Mononuclear cell (primary cell): ENCODE measurements at regions not wholly inside any gene's neighbourhood (a gene's known extent, or its start where the extent isn't known, plus 50 kb on each side); places are given as distances from the start of the nearest gene placed in this dataset.
"Not testable (repeated sequence)": the region's sequence is repeated elsewhere in the genome, so short reads cannot be mapped to it uniquely, and the experiment has no call there.

ENCODE experiments used
- H3K27me3 ChIP-seq: 2 replicates; pipeline ENCODE4 v1.6.0; 2011; ENCODE audit warnings: low read length, control low read depth; ENCODE audit not compliant: insufficient read depth
- H3K4me1 ChIP-seq: 2 replicates; pipeline ENCODE4 v1.5.1; 2011; ENCODE audit warnings: mild to moderate bottlenecking, low read length, control low read depth; ENCODE audit not compliant: insufficient read depth
- H3K4me3 ChIP-seq: 2 replicates; pipeline ENCODE4 v1.5.1; 2011; ENCODE audit warnings: mild to moderate bottlenecking, low read length, moderate library complexity
- H3K9me3 ChIP-seq: 2 replicates; pipeline ENCODE4 v1.5.1; 2011; ENCODE audit warnings: low read depth, mild to moderate bottlenecking, control low read depth, low read length

DNA sequence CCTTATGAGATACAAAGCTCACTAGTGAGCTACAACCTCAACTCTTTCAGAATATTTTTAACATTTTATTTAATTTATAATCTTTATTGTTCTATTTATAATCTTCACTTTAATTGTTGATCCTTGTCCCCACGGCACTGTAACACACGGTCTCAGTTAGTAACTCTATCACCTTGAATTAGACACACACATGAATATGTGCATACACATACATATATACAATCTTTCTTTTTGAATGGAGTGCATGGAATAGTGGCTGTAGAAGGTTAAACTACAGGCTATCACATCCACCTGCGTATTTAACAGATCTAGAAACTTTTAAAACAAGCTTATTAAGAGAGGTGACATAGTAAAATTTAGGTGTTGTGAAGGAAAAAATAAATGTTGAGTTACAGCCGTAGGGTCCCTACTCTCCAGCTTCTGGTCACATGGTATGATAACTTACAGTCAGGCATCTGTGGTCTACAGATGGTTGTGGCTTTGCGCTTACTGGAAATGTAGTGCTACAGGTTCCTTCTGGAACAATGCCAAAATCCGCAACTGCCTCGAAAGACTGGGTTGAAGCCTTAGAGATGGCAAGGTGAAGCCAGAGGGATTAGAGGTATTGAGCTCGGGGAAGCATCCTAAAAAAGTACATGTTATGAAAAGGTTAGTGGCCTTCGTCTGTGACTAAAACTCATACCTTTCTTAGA lies 1324.1 kb upstream of the SLC39A10 start:
- no peaks in the 10 kb centered on the region for H3K4me1 ChIP-seq
- no peak overlapping the region for H3K4me3 ChIP-seq
- H3K9me3 ChIP-seq, result no peaks in the 10 kb centered on the region
- no peaks in the 10 kb centered on the region for H3K27me3 ChIP-seq

DNA sequence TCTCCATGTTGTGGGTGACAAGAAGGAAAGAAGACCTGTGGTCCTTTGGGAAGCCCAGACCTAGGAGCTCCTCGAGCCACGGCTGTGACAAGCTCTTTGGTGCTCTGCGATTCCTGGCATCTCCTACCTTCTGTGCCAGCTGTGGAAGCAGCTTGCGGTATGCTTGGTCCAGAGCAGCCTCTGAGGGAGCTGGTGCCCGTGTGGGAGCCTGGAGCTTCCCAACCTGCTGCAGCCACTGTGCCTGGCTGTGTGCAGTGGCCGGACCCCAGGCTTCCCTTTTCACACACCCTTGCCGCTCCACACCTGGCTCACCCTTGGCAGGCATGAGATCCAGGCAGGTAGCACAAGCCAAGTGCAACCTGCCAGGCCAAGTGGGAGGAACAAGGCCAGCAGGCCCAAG lies 1328.6 kb upstream of the SLC39A10 start:
- H3K4me1 ChIP-seq, result no peaks in the 10 kb centered on the region
- no peaks in the 10 kb centered on the region for H3K9me3 ChIP-seq
- no peaks in the 10 kb centered on the region for H3K27me3 ChIP-seq
- H3K4me3 ChIP-seq, result no peak overlapping the region

DNA sequence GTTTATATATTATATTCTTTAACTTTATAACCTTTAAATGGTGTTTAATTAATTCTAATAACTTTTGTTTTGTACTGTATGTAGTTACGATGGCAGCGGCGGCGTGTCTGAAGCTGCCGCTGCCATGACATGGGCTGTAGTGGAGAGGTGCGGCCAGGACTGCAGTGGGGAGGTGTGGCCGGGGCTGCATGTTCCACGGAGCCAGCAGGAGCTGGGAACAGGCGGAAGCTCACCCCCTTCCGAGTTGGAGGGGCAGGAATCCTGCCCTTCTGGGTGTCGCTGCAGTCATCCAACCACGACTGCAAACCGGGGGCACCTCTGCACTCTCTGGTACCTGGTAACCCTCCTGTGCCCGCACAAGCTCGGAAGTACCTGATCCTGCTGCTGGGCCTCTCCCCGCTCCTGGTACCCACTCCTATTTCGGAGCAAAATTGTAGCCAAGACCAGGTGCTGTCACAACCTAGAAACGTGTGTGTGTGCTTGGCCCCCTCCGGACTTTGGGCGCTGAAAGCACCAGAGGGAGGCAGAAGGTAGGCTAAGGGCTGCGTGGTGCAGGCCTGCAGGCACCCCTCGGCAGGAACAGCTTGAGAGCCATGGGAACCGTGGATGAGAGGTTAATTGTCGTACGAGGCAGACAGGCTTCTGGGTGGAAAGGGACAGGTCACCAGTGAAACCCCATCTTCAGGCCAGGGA lies 1329.7 kb upstream of the SLC39A10 start:
- Histone ChIP-seq H3K4me1 (no peaks in the 10 kb centered on the region), H3K4me3 (no peak overlapping the region), H3K27me3 (no peaks in the 10 kb centered on the region), H3K9me3 (no peaks in the 10 kb centered on the region)

DNA sequence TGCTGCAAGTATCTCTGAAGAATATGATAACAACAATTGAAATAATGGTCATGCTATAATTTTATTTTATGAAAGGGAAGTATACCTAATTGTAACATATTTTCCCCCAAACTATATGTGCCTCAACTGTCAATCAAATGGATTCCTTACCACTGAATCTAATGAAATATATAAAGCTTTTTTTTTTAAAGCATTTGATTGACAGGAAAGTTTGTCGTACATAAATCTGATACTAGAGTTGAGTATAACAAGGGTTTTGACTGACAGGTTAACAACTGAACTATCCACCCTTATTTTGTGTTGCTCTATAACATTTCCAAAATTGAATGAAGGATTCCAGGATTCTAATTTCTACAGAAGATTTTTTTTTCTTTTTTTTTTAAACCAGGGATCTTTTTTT lies 1333.3 kb upstream of the SLC39A10 start:
- no peak overlapping the region for H3K4me3 ChIP-seq
- no peaks in the 10 kb centered on the region for H3K27me3 ChIP-seq
- no peaks in the 10 kb centered on the region for H3K4me1 ChIP-seq
- no peaks in the 10 kb centered on the region for H3K9me3 ChIP-seq

DNA sequence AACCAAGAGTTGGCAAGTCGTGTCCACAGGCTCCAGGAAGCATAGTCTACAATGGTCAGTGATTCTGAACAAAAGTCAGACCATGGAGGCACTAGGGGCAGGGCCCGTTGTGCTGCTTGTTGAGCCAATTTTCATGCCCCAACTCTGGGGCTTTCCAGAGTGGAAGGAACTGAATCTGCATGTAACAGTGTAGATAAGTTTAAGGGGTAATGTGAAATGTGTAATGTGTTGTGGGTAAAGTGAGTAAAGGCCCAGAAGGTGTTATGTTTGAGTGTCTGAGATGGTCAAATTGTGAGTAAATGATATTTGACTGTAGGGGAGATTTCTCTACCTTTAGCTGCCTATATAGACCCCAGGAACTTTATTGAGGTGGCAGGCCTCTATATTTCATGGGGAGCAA lies 1336.5 kb upstream of the SLC39A10 start:
- H3K4me1 ChIP-seq, result no peaks in the 10 kb centered on the region
- no peak overlapping the region for H3K4me3 ChIP-seq
- H3K27me3 ChIP-seq, result no peaks in the 10 kb centered on the region
- H3K9me3 ChIP-seq, result no peaks in the 10 kb centered on the region

DNA sequence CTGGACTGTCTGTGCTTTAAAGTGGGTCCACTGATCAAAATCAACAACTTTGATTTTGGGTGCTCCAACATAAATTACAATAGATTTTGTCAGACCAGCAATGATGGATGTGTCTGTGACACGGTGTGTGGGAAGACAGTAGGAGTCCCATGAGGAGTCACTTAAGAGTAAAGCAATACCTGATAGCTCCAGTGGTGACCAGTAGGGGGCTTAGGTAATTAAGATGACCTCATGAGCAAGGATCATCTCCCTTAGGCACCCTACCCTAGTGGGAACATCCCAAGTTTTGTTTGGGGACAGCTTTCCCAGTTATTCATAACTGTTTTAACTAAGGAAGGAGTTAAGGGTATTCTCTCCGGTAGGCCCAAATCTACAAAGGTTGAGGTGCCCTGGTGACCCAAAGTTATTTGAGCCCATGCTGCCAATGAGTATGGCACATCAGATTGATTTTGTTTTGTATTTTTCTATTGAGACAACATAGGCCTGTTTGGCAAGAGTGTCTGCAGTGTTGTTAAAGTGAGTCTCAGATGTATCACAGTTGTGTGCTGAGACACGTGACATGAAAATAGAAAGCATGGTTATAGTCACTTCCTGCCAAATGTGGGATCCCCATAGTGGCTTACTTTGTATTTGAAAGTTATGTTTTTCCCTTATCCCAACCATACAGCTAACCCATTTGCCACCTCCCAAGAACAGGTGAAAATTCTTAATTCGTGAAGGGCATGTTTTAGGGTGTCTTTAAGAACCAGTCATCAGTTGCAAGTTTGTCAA lies 1337.6 kb upstream of the SLC39A10 start:
- no peaks in the 10 kb centered on the region for H3K4me1 ChIP-seq
- no peaks in the 10 kb centered on the region for H3K27me3 ChIP-seq
- H3K4me3 ChIP-seq, result no peak overlapping the region
- no peaks in the 10 kb centered on the region for H3K9me3 ChIP-seq

DNA sequence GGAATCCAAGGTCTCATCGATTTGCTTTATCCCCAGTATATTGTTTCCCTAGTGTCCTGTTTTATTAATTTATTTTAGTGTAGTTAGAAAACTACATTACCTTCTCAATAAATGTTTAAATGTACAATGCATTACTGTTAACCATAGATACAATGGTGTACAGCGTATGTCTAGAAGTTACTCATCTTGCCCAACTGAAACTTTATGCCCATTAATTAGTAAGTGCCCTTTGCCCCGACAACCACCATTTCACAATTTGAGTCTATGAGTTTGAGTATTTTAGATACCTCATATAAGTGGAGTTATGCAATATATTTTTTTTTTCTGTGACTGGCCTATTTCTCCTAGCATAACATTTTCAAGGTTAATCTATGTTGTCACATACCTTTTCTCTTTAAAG lies 1343.0 kb upstream of the SLC39A10 start:
- Histone ChIP-seq H3K9me3 (no peaks in the 10 kb centered on the region), H3K27me3 (no peaks in the 10 kb centered on the region), H3K4me3 (no peak overlapping the region), H3K4me1 (no peaks in the 10 kb centered on the region)

DNA sequence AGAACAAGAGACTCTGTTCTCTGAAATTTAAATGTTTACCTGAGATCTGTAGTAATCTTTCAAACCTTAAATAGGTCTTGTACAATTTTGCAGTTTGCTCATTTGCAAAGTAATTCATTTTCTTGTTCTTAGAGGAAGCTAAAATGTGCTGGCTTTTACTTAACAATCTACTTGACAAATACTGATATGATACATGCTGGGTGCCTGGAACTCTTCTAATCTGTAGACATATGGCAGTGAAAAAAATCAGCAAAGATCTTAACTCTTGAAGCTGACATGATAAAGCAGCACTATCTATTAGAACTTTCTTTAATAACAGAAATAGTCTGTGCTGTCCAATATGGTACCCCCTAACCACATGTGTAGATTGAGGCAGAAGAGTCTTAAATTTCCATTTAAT lies 1352.8 kb upstream of the SLC39A10 start:
- no peaks in the 10 kb centered on the region for H3K4me1 ChIP-seq

DNA sequence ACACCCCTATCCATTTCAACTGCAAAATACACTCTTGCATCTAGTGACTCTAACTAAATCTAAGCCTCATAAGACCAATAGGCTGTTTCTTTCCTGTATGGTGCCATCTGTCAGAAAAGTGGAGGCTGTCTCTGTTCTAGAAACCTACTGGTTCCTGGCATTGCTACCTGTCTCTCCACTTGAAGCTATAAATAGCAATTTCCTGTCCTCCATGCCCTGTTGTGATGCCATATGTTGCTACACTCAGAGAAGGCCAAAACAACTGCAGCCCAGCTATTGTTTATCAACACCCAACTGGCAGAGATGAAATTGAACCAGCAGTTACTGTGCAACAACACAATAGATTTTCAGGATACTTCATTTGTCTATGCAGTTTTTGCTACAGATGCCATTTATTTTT lies 1355.1 kb upstream of the SLC39A10 start:
- H3K4me3 ChIP-seq, result no peak overlapping the region
- no peaks in the 10 kb centered on the region for H3K4me1 ChIP-seq
- H3K27me3 ChIP-seq, result no peaks in the 10 kb centered on the region
- no peaks in the 10 kb centered on the region for H3K9me3 ChIP-seq

More for the DNA sequence above, 1352.8 kb upstream of the SLC39A10 start:
- Histone ChIP-seq H3K27me3 (no peaks in the 10 kb centered on the region), H3K9me3 (no peaks in the 10 kb centered on the region), H3K4me3 (no peak overlapping the region)

DNA sequence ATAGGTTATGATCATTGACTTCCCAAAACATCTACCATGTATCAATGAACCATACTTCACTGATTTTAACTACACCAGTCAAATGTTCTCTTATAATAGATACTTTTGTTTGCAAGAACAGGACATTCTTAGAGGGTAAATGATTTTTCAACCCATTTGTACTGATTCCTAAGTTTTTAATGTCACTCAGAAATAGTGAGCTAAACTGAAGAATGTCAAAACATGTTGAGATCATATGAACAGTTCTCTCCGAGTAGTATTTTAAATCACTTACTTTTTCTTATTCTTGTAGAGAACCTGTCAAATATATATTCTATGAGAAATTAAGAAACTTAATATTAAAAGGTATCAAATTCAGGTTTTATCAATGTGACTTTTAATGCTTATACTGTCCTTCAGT lies 1362.9 kb upstream of the SLC39A10 start:
- no peaks in the 10 kb centered on the region for H3K27me3 ChIP-seq
- no peaks in the 10 kb centered on the region for H3K4me1 ChIP-seq
- no peaks in the 10 kb centered on the region for H3K9me3 ChIP-seq
- no peak overlapping the region for H3K4me3 ChIP-seq

DNA sequence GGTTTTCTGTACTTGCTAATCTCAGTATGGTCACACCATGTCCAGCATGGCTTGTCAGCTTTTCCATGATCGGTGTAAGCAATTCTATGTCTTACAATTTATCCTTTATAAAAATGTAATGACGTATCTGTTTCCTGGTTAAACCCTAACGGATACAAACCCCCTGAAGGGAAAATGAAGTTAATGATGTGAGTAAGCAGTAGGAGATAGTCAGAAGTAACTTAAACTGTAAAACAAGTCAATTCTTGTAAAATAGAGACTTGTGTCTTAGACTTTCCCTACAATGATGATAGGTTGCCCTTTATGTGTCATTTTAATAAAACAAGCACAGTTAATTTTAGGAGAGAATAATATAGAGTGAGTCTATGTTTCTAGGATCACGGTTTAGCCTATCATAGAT lies 1365.9 kb upstream of the SLC39A10 start:
- H3K27me3 ChIP-seq, result no peaks in the 10 kb centered on the region
- H3K9me3 ChIP-seq, result no peaks in the 10 kb centered on the region
- H3K4me1 ChIP-seq, result no peaks in the 10 kb centered on the region
- no peak overlapping the region for H3K4me3 ChIP-seq

DNA sequence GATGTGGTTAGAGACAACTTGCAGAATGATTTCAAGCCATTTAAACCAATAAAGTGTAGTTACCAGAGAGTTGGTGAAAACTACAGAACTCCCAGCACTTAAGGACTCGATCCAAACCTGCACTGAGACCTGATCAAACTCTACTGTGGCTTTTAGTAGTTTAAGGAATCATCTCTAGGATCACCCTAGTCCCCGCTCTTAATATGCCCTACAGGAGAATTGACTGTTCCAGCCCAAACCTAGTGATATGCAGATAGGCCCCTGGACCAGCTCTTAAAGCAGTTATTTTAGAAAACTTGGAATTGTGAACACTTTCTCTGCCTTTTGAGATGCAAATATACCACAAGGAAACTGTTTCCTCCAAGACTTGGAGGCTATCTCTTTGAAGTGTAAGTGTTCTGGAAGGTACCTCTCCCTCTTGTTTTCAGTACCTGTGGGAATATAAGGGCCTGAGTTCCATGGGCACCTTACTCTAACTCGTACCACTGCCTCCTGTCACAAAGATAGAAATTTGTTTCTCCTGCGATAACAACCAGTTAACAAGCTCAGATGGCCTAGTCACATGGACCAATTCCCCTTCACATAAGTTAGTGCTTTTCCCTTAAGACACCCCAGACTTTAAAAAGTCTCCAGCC lies 1367.2 kb upstream of the SLC39A10 start:
- Histone ChIP-seq H3K4me1 (no peaks in the 10 kb centered on the region), H3K4me3 (no peak overlapping the region), H3K27me3 (no peaks in the 10 kb centered on the region), H3K9me3 (no peaks in the 10 kb centered on the region)

DNA sequence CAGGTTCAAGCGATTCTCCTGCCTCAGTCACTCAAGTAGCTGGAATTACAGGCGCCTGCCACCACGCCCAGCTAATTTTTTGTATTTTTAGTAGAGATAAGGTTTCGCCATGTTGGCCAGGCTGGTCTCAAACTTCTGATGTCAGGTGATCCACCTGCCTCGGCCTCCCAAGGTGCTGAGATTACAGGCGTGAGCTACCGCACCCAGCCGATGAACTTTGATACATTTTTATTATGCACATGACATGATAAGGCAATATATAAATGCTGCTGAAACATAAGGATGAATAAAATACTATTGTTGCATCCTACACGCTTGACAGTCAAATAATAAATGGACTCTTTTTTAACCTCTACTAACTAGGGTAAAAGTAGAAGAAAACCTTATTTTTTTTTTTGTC lies 1380.4 kb upstream of the SLC39A10 start:
- H3K4me3 ChIP-seq, H3K27me3 ChIP-seq, H3K4me1 ChIP-seq, H3K9me3 ChIP-seq: not testable (repeated sequence)

DNA sequence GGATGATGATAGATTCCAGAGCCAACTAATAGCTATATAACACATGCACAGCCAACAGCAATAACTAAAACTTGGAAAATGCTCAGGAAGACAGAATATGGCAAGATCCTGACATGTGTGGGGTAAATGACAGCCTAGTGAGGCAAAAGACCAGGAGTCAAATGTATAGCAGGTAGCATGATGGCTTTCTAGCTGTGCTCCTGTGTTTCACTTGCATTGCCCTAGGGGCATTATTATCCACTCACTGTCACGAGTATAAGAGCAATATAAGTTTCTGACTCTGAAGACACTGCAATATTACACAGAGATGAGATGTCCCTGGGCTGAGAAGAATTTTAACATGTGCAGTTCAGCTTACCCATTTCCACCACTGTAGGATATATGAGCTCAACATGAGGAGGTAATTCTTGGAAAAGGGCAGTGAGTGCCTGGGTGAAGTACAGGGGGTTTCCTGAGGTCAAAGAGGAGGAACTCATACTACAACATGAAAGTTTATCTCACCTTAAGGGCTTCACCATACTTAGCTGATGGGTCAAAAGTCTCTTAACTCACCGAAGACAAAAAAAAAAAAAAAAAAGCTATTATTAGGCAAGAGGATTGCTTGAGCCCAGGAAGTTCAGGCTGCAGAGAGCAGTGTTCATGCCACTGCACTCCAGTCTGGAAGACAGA lies 1385.6 kb upstream of the SLC39A10 start:
- H3K27me3 ChIP-seq, result no peaks in the 10 kb centered on the region

DNA sequence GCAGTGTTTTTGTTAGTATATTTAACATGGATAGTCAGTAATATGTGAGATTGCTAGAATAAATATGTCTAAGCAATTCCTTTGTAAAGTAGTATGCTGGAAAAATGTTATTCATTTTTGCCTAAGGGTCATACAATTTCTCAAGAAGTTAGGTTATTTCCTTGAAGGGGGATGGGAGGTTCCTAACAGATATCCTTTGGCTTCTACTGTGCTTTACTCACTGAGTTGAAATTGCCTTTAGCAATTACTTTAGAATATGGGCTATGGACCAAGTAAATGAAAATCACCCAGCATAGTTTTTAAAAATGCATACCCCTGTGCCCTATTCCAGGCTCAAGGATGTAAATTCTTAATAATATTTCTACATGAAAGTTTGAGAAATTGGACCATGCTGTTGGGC lies 1386.4 kb upstream of the SLC39A10 start:
- no peaks in the 10 kb centered on the region for H3K27me3 ChIP-seq
- no peaks in the 10 kb centered on the region for H3K4me1 ChIP-seq
- H3K9me3 ChIP-seq, result no peaks in the 10 kb centered on the region
- no peak overlapping the region for H3K4me3 ChIP-seq

More for the DNA sequence above, 1385.6 kb upstream of the SLC39A10 start:
- no peaks in the 10 kb centered on the region for H3K9me3 ChIP-seq
- H3K4me3 ChIP-seq, result no peak overlapping the region
- H3K4me1 ChIP-seq, result no peaks in the 10 kb centered on the region
